Hippocampal formation (tissue), 2 donors: ENCODE measurements at regions not wholly inside any gene's neighbourhood (a gene's known extent, or its start where the extent isn't known, plus 50 kb on each side); places are given as distances from the start of the nearest gene placed in this dataset.

Experiments used
- DNase-seq, 2 donors: peaks; one replicate each; lab custom pipeline; 2025; lab: John Stamatoyannopoulos, UW

- DNase-seq = no peak
Observed at GRCh38 chr1:37085393-37085792, 51.1 kb upstream of the GRIK3 start.

GRCh38 chr1:37089750-37090149 is 55.4 kb upstream of the GRIK3 start:
- DNase-seq = no peak

GRCh38 chr1:37090671-37091070 is 56.4 kb upstream of the GRIK3 start:
- no peak for DNase-seq

- no peak for DNase-seq
Observed at GRCh38 chr1:37092937-37093336, 58.6 kb upstream of the GRIK3 start.

- no peak for DNase-seq
Observed at GRCh38 chr1:37094302-37094701, 60.0 kb upstream of the GRIK3 start.

- DNase-seq = no peak
Observed at GRCh38 chr1:37096523-37096922, 62.2 kb upstream of the GRIK3 start.

GRCh38 chr1:37097731-37098130 is 63.4 kb upstream of the GRIK3 start:
- DNase-seq = no peak

GRCh38 chr1:37098237-37098636 is 63.9 kb upstream of the GRIK3 start:
- no peak for DNase-seq

GRCh38 chr1:37100310-37100709 is 66.0 kb upstream of the GRIK3 start:
- DNase-seq = no peak

GRCh38 chr1:37102656-37103382 is 68.5 kb upstream of the GRIK3 start:
- no peak for DNase-seq

- DNase-seq = no peak
Observed at GRCh38 chr1:37105911-37106310, 71.6 kb upstream of the GRIK3 start.

GRCh38 chr1:37107153-37107907 is 73.0 kb upstream of the GRIK3 start:
- no peak for DNase-seq

GRCh38 chr1:37108596-37109188 is 74.4 kb upstream of the GRIK3 start:
- DNase-seq = no peak

GRCh38 chr1:37112430-37112829 is 78.1 kb upstream of the GRIK3 start:
- no peak for DNase-seq

- no peak for DNase-seq
Observed at GRCh38 chr1:37113285-37113997, 79.1 kb upstream of the GRIK3 start.

- no peak for DNase-seq
Observed at GRCh38 chr1:37118790-37119189, 84.5 kb upstream of the GRIK3 start.

- DNase-seq = no peak
Observed at GRCh38 chr1:37120279-37120678, 86.0 kb upstream of the GRIK3 start.

GRCh38 chr1:37123276-37124115 is 89.2 kb upstream of the GRIK3 start:
- DNase-seq = no peak

GRCh38 chr1:37124501-37124900 is 90.2 kb upstream of the GRIK3 start:
- DNase-seq = no peak

- no peak for DNase-seq
Observed at GRCh38 chr1:37125295-37125694, 91.0 kb upstream of the GRIK3 start.

GRCh38 chr1:37127254-37127748 is 93.0 kb upstream of the GRIK3 start:
- DNase-seq = no peak
